Fibroblast of lung (primary cell): ENCODE measurements at regions not wholly inside any gene's neighbourhood (a gene's known extent, or its start where the extent isn't known, plus 50 kb on each side); places are given as distances from the start of the nearest gene placed in this dataset.

Experiments used
- DNase-seq, 2 donors: peaks; one replicate each; pipeline versions ENCODE4 v3.0.0 to v3.0.0-alpha.2; 2010; ENCODE audit warnings: low read depth in 2 of 2
- H2AFZ ChIP-seq: 2 replicates; pipeline ENCODE4 v1.5.1; 2012; ENCODE audit warnings: low read length, control low read depth, inconsistent platforms
- H3K27ac ChIP-seq: 2 replicates; pipeline ENCODE4 v1.5.1; 2011; ENCODE audit warnings: low read length, control low read depth; ENCODE audit not compliant: insufficient read depth
- H3K27me3 ChIP-seq: 2 replicates; pipeline ENCODE4 v1.5.1; 2011; ENCODE audit warnings: mild to moderate bottlenecking, low read length; ENCODE audit not compliant: control insufficient read depth, insufficient read depth
- H3K36me3 ChIP-seq: 2 replicates; pipeline ENCODE4 v1.5.1; 2011; ENCODE audit warnings: low read length; ENCODE audit not compliant: control insufficient read depth, insufficient read depth
- H3K4me1 ChIP-seq: 2 replicates; pipeline ENCODE4 v1.5.1; 2011; ENCODE audit warnings: low read length; ENCODE audit not compliant: control insufficient read depth, insufficient read depth; ENCODE audit errors: extremely low read depth
- H3K4me2 ChIP-seq: 2 replicates; pipeline ENCODE4 v1.5.1; 2011; ENCODE audit warnings: low read length, control low read depth; ENCODE audit not compliant: insufficient read depth; ENCODE audit errors: extremely low read depth
- H3K4me3 ChIP-seq, 4 experiments: fragments of 200-600 bp in 1 of 4; sonication (generic) in 1 of 4; replicated peaks in 1 of 4; 2 replicates each; pipeline ENCODE4 v1.5.1; 2011 to 2016; ENCODE audit warnings: low read length in 4 of 4, low read depth in 3 of 4, mild to moderate bottlenecking in 3 of 4, control low read depth in 2 of 4, inconsistent platforms in 1 of 4, mixed read lengths in 1 of 4; ENCODE audit not compliant: insufficient read depth in 1 of 4; ENCODE audit errors: control extremely low read depth in 1 of 4
- H3K79me2 ChIP-seq: 2 replicates; pipeline ENCODE4 v1.5.1; 2012; ENCODE audit warnings: mild to moderate bottlenecking, low read length, inconsistent platforms; ENCODE audit not compliant: control insufficient read depth, insufficient read depth
- H3K9ac ChIP-seq: 2 replicates; pipeline ENCODE4 v1.5.1; 2011; ENCODE audit warnings: mild to moderate bottlenecking, low read length, control low read depth; ENCODE audit not compliant: insufficient read depth
- H3K9me3 ChIP-seq: 2 replicates; pipeline ENCODE4 v1.5.1; 2012; ENCODE audit warnings: low read depth, low read length; ENCODE audit not compliant: control insufficient read depth, insufficient read depth
- H4K20me1 ChIP-seq: 2 replicates; pipeline ENCODE4 v1.5.1; 2011; ENCODE audit warnings: low read length; ENCODE audit not compliant: control insufficient read depth, insufficient read depth; ENCODE audit errors: extremely low read depth
- CTCF ChIP-seq, 2 donors: IDR thresholded peaks in 1 of 2; conservative IDR thresholded peaks in 1 of 2; 1 replicate in 1 of 2; 2 replicates in 1 of 2; pipeline ENCODE4 v1.5.1; 2011 to 2012; ENCODE audit warnings: low read length in 2 of 2, control low read depth in 1 of 2, inconsistent platforms in 1 of 2, low read depth in 1 of 2, mild to moderate bottlenecking in 1 of 2
- EZH2 ChIP-seq: IDR thresholded peaks from 2 replicates; pipeline ENCODE4 v1.5.1; 2012; ENCODE audit warnings: low read length, control low read depth, mild to moderate bottlenecking; ENCODE audit errors: missing control alignments

DNA sequence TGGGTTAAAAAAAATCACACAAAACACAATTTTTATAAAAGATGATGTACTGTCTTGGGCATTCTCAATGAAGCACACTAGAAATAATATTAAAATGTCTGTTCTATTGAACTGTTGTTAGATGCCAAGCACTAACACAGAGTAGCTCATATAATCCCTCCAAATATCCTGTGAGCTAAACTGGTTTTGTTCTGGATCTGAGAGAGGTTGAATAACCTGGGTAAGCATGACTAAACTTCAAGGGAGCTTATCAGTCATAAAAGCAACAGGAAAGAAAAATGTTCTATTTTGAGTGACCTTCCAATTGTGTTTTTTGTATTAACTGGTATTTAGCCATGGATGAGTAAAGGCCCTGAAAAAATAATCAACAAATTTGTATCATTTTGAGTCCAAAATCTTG is 175.3 kb downstream of the SMC2 start:
- TF ChIP-seq EZH2, result no peak
- TF ChIP-seq CTCF (conservative IDR thresholded peaks at IDR 0.05 in 1 of 2, IDR thresholded peaks at IDR 0.05 in 1 of 2; ENCODE audit: low read depth in 1 of 2, low read length in 2 of 2), result no peak
- Histone ChIP-seq H3K36me3 (no peaks in the 10 kb centered on the region), H3K4me3 (no peak overlapping the region), H3K4me1 (no peaks in the 10 kb centered on the region), H4K20me1 (no peaks in the 10 kb centered on the region), H3K9me3 (no peaks in the 10 kb centered on the region), H2AFZ (no peak overlapping the region), H3K9ac (no peak overlapping the region), H3K79me2 (no peaks in the 10 kb centered on the region), H3K27ac (no peak overlapping the region), H3K27me3 (no peaks in the 10 kb centered on the region), H3K4me2 (no peak overlapping the region)
- DNase-seq, result no peak

GRCh38 chr9:104269996-104270963 is 176.2 kb downstream of the SMC2 start:
- H3K4me1 ChIP-seq, result no peaks in the 10 kb centered on the region
- no peaks in the 10 kb centered on the region for H3K36me3 ChIP-seq
- H3K4me2 ChIP-seq, result no peak overlapping the region
- H3K9me3 ChIP-seq, result no peaks in the 10 kb centered on the region
- H2AFZ ChIP-seq, result no peak overlapping the region
- H3K4me3 ChIP-seq, result no peak overlapping the region
- no peaks in the 10 kb centered on the region for H3K27me3 ChIP-seq
- DNase-seq, result no peak
- no peak overlapping the region for H3K9ac ChIP-seq
- H3K27ac ChIP-seq, result no peak overlapping the region
- no peaks in the 10 kb centered on the region for H4K20me1 ChIP-seq
- TF ChIP-seq EZH2 (no peak), CTCF (conservative IDR thresholded peaks at IDR 0.05 in 1 of 2, IDR thresholded peaks at IDR 0.05 in 1 of 2; ENCODE audit: low read depth in 1 of 2, low read length in 2 of 2) (no peak)
- H3K79me2 ChIP-seq, result no peaks in the 10 kb centered on the region

GRCh38 chr9:104276709-104277245 is 182.7 kb downstream of the SMC2 start:
- Histone ChIP-seq H3K4me1 (no peaks in the 10 kb centered on the region), H3K9me3 (no peaks in the 10 kb centered on the region), H3K36me3 (no peaks in the 10 kb centered on the region), H4K20me1 (no peaks in the 10 kb centered on the region), H3K27me3 (no peaks in the 10 kb centered on the region), H3K4me2 (no peak overlapping the region), H2AFZ (no peak overlapping the region), H3K4me3 (no peak overlapping the region), H3K9ac (no peak overlapping the region), H3K79me2 (no peaks in the 10 kb centered on the region), H3K27ac (no peak overlapping the region)
- peak in 1 of 2 donors; percentile 18 for DNase-seq
- TF ChIP-seq CTCF (conservative IDR thresholded peaks at IDR 0.05 in 1 of 2, IDR thresholded peaks at IDR 0.05 in 1 of 2; ENCODE audit: low read depth in 1 of 2, low read length in 2 of 2), result no peak
